NCI-H69 (cell line): ENCODE measurements at regions not wholly inside any gene's neighbourhood (a gene's known extent, or its start where the extent isn't known, plus 50 kb on each side); places are given as distances from the start of the nearest gene placed in this dataset.

ENCODE experiments used
- DNase-seq: peaks from one replicate; lab custom pipeline; 2025; lab: John Stamatoyannopoulos, UW

GRCh38 chr3:34239875-34240274 is 441.4 kb downstream of the PDCD6IP start:
- DNase-seq = no peak

GRCh38 chr3:34247401-34247800 is 449.0 kb downstream of the PDCD6IP start:
- no peak for DNase-seq

- peak; percentile 62 for DNase-seq
These were observed 449.9 kb downstream of the PDCD6IP start for GRCh38 chr3:34248352-34248751.

- DNase-seq = no peak
These were observed 455.9 kb downstream of the PDCD6IP start for GRCh38 chr3:34254285-34254684.

- peak; percentile 95 for DNase-seq
These were observed 457.6 kb downstream of the PDCD6IP start for GRCh38 chr3:34256021-34256420.

- DNase-seq = no peak
These were observed 458.4 kb downstream of the PDCD6IP start for GRCh38 chr3:34256791-34257190.

GRCh38 chr3:34258271-34258998 is 460.0 kb downstream of the PDCD6IP start:
- peak; percentile 87 for DNase-seq

GRCh38 chr3:34260271-34261000 is 462.0 kb downstream of the PDCD6IP start:
- DNase-seq = peak; percentile 59

- no peak for DNase-seq
These were observed 462.6 kb downstream of the PDCD6IP start for GRCh38 chr3:34261001-34261385.

- no peak for DNase-seq
These were observed 464.7 kb downstream of the PDCD6IP start for GRCh38 chr3:34263101-34263621.

- no peak for DNase-seq
These were observed 466.1 kb downstream of the PDCD6IP start for GRCh38 chr3:34264337-34265041.

- no peak for DNase-seq
These were observed 468.7 kb downstream of the PDCD6IP start for GRCh38 chr3:34267088-34267487.

GRCh38 chr3:34268032-34268709 is 469.7 kb downstream of the PDCD6IP start:
- DNase-seq = peak; percentile 66

- no peak for DNase-seq
These were observed 477.4 kb downstream of the PDCD6IP start for GRCh38 chr3:34275811-34276210.

- DNase-seq = no peak
These were observed 477.9 kb downstream of the PDCD6IP start for GRCh38 chr3:34276342-34276741.

GRCh38 chr3:34277110-34277509 is 478.7 kb downstream of the PDCD6IP start:
- no peak for DNase-seq

- DNase-seq = no peak
These were observed 481.5 kb downstream of the PDCD6IP start for GRCh38 chr3:34279901-34280300.

- no peak for DNase-seq
These were observed 485.3 kb downstream of the PDCD6IP start for GRCh38 chr3:34283751-34284150.

GRCh38 chr3:34284959-34285826 is 486.8 kb downstream of the PDCD6IP start:
- peak; percentile 55 for DNase-seq

- DNase-seq = no peak
These were observed 487.4 kb downstream of the PDCD6IP start for GRCh38 chr3:34285827-34286188.
